HG02943 (cell line): ENCODE measurements at regions not wholly inside any gene's neighbourhood (a gene's known extent, or its start where the extent isn't known, plus 50 kb on each side); places are given as distances from the start of the nearest gene placed in this dataset.

Source experiments
- ATAC-seq: cut with Tn5 transposase; IDR thresholded peaks from one replicate; pipeline ENCODE4 v1.9.1; 2021; ENCODE audit warnings: mild to moderate bottlenecking, low read depth, moderate library complexity; ENCODE audit not compliant: unreplicated experiment

- ATAC-seq = no peak
Measured at GRCh38 chr12:42785944-42786343, 196.4 kb upstream of the PRICKLE1 start.

- ATAC-seq = no peak
Measured at GRCh38 chr12:42780671-42781070, 191.1 kb upstream of the PRICKLE1 start.

GRCh38 chr12:42779186-42779859 lies 189.8 kb upstream of the PRICKLE1 start:
- ATAC-seq = no peak

GRCh38 chr12:42776396-42776795 lies 186.8 kb upstream of the PRICKLE1 start:
- no peak for ATAC-seq

- no peak for ATAC-seq
Measured at GRCh38 chr12:42774238-42774637, 184.7 kb upstream of the PRICKLE1 start.

GRCh38 chr12:42770261-42770660 lies 180.7 kb upstream of the PRICKLE1 start:
- ATAC-seq = no peak

GRCh38 chr12:42769455-42769854 lies 179.9 kb upstream of the PRICKLE1 start:
- ATAC-seq = no peak

- no peak for ATAC-seq
Measured at GRCh38 chr12:42767998-42768397, 178.5 kb upstream of the PRICKLE1 start.

- ATAC-seq = no peak
Measured at GRCh38 chr12:42767326-42767954, 177.9 kb upstream of the PRICKLE1 start.

- no peak for ATAC-seq
Measured at GRCh38 chr12:42766754-42767153, 177.2 kb upstream of the PRICKLE1 start.

- ATAC-seq = no peak
Measured at GRCh38 chr12:42766026-42766425, 176.5 kb upstream of the PRICKLE1 start.

GRCh38 chr12:42763682-42764081 lies 174.1 kb upstream of the PRICKLE1 start:
- no peak for ATAC-seq

- ATAC-seq = no peak
Measured at GRCh38 chr12:42762395-42762925, 172.9 kb upstream of the PRICKLE1 start.

GRCh38 chr12:42761601-42762350 lies 172.2 kb upstream of the PRICKLE1 start:
- no peak for ATAC-seq

- ATAC-seq = no peak
Measured at GRCh38 chr12:42761086-42761485, 171.5 kb upstream of the PRICKLE1 start.

- no peak for ATAC-seq
Measured at GRCh38 chr12:42760550-42760949, 171.0 kb upstream of the PRICKLE1 start.

GRCh38 chr12:42759622-42760273 lies 170.2 kb upstream of the PRICKLE1 start:
- ATAC-seq = no peak

GRCh38 chr12:42758806-42759205 lies 169.3 kb upstream of the PRICKLE1 start:
- no peak for ATAC-seq

- no peak for ATAC-seq
Measured at GRCh38 chr12:42757624-42758119, 168.1 kb upstream of the PRICKLE1 start.

- no peak for ATAC-seq
Measured at GRCh38 chr12:42756841-42757623, 167.5 kb upstream of the PRICKLE1 start.
